Esophagus muscularis mucosa (tissue), 4 donors: ENCODE measurements at regions not wholly inside any gene's neighbourhood (a gene's known extent, or its start where the extent isn't known, plus 50 kb on each side); places are given as distances from the start of the nearest gene placed in this dataset.

ENCODE experiments used
- CTCF ChIP-seq, 3 experiments: fragments of 200-600 bp in 2 of 3; fragments of 450-650 bp in 1 of 3; sonication (generic) in 2 of 3; IDR thresholded peaks; one replicate each; pipeline ENCODE4 v1.5.1; 2017 to 2019; ENCODE audit warnings: antibody characterized with exemption in 3 of 3, mild to moderate bottlenecking in 2 of 3, moderate library complexity in 1 of 3
- EP300 ChIP-seq: sonication (generic); formaldehyde crosslinking; IDR thresholded peaks from one replicate; pipeline ENCODE4 v1.6.1; 2017; ENCODE audit warnings: antibody characterized with exemption
- POLR2A ChIP-seq: fragments of 450-650 bp; IDR thresholded peaks from one replicate; pipeline ENCODE4 v1.6.1; 2017; ENCODE audit warnings: antibody characterized with exemption, moderate library complexity, mild to moderate bottlenecking, low read depth
- POLR2AphosphoS5 ChIP-seq, 2 donors: sonication (generic); formaldehyde crosslinking; IDR thresholded peaks; one replicate each; pipeline ENCODE4 v1.6.1; 2017; ENCODE audit warnings: antibody characterized with exemption in 2 of 2

DNA sequence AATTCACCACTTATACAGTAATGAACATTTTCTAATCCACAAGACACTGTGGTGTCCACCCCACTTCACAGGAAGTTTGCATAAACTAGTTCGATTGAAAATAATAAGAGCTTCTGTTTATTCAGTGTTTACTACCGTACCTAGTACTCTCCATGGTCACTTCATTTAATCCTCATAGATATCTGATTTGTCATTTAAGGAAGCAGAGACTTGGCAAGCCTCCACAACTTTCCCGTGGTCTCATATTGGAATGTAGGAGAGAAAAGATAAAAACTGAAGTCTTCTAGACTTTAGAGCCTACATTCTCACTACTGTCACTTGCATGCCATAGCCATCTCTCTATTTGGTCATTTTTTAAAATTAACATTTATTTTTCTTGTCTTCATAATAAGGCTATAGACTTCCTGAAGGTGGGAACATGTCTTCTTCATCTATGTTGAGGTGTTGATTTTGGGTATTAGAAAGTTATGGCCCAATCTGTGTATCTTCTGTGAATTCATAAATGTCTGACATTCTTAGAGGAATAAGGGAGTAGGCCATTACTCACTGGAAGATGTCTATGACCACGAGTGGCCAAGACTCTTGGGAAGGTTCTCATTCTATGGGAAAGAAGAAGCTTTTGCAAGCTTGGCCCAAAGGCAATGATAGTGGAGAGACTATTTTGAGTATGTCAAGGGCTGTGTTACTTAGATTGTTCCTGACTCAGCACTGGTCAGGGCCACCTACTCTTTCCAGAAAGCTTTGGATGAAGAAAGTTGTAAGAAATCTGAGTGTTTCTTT lies 423.7 kb downstream of the LRIG3 start:
- TF ChIP-seq CTCF (IDR thresholded peaks at IDR 0.05) (no peak), POLR2A (no peak), POLR2AphosphoS5 (IDR thresholded peaks at IDR 0.05) (no peak), EP300 (no peak)
